ENCODE measurements at regions not wholly inside any gene's neighbourhood (a gene's known extent, or its start where the extent isn't known, plus 50 kb on each side); places are given as distances from the start of the nearest gene placed in this dataset.
"Not testable (repeated sequence)": the region's sequence is repeated elsewhere in the genome, so short reads cannot be mapped to it uniquely, and the experiment has no call there.

DNA sequence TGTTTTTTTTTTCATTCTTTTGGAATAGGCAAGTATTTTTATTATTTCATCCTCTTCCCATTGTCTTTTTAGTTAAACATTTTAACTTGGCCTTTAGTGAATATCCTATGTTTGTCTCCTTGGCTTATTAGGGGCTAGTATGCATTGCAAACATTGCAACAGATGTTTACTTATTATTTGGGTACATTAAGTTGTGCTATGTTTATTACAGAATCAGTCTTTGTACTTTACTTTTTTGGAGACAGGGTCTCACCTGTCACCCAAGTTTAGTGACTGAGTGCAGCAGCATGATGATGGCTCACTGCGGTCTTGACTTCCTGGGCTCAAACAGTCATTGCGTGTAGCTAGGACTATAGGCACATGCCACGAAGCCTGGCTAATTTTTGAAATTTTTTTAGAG, 51.1 kb upstream of the NUDT6 start:
- H3K4me1 ChIP-seq (ENCODE audit: control insufficient read depth, insufficient read depth, low read length): no peaks in the 10 kb centered on the region
- H3K27me3 ChIP-seq (ENCODE audit: control insufficient read depth, insufficient read depth, low read length): no peaks in the 10 kb centered on the region
- no peak overlapping the region for H3K9ac ChIP-seq (ENCODE audit: low read length)
- no peaks in the 10 kb centered on the region for H3K36me3 ChIP-seq (ENCODE audit: control insufficient read depth, insufficient read depth, low read length)
- no peak overlapping the region for H3K4me3 ChIP-seq (ENCODE audit: low read length)
- peaks cover 4% of the 10 kb centered on the region for H3K9me3 ChIP-seq (ENCODE audit: control insufficient read depth, low read length)

DNA sequence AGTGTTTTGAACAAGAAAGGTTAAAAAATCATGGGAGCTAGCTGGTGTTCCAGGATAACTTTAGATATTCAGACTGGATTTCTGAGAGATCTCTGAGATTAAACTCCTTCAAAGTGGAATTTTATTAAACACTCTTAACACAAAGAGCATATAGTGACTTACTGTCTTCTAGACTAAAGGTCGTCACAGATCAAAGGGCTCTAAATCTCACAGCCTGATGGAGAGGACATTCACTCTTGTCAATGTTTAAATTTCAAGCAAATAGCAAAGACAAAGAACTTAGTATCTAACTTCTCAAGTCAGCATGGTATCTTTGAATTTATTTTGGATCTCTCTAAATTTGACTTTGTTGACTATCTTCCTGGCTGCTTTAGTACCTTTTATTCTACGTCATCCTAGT, 53.7 kb upstream of the NUDT6 start:
- Histone ChIP-seq H3K9me3 (ENCODE audit: control insufficient read depth, low read length) (peaks cover 4% of the 10 kb centered on the region), H3K27me3 (ENCODE audit: control insufficient read depth, insufficient read depth, low read length) (no peaks in the 10 kb centered on the region), H3K36me3 (ENCODE audit: control insufficient read depth, insufficient read depth, low read length) (no peaks in the 10 kb centered on the region), H3K4me3 (ENCODE audit: low read length) (no peak overlapping the region), H3K9ac (ENCODE audit: low read length) (no peak overlapping the region), H3K4me1 (ENCODE audit: control insufficient read depth, insufficient read depth, low read length) (no peaks in the 10 kb centered on the region)

GRCh38 chr4:122977103-122977502, 54.7 kb upstream of the NUDT6 start:
- H3K9ac ChIP-seq (ENCODE audit: low read length): no peak overlapping the region
- H3K4me3 ChIP-seq (ENCODE audit: low read length): no peak overlapping the region
- no peaks in the 10 kb centered on the region for H3K36me3 ChIP-seq (ENCODE audit: control insufficient read depth, insufficient read depth, low read length)
- peaks cover 4% of the 10 kb centered on the region for H3K9me3 ChIP-seq (ENCODE audit: control insufficient read depth, low read length)
- H3K27me3 ChIP-seq (ENCODE audit: control insufficient read depth, insufficient read depth, low read length): no peaks in the 10 kb centered on the region
- H3K4me1 ChIP-seq (ENCODE audit: control insufficient read depth, insufficient read depth, low read length): no peaks in the 10 kb centered on the region

GRCh38 chr4:122978109-122978508, 55.7 kb upstream of the NUDT6 start:
- Histone ChIP-seq H3K4me3 (ENCODE audit: low read length) (no peak overlapping the region), H3K4me1 (ENCODE audit: control insufficient read depth, insufficient read depth, low read length) (no peaks in the 10 kb centered on the region), H3K27me3 (ENCODE audit: control insufficient read depth, insufficient read depth, low read length) (no peaks in the 10 kb centered on the region), H3K9me3 (ENCODE audit: control insufficient read depth, low read length) (peaks cover 4% of the 10 kb centered on the region), H3K9ac (ENCODE audit: low read length) (no peak overlapping the region), H3K36me3 (ENCODE audit: control insufficient read depth, insufficient read depth, low read length) (no peaks in the 10 kb centered on the region)

DNA sequence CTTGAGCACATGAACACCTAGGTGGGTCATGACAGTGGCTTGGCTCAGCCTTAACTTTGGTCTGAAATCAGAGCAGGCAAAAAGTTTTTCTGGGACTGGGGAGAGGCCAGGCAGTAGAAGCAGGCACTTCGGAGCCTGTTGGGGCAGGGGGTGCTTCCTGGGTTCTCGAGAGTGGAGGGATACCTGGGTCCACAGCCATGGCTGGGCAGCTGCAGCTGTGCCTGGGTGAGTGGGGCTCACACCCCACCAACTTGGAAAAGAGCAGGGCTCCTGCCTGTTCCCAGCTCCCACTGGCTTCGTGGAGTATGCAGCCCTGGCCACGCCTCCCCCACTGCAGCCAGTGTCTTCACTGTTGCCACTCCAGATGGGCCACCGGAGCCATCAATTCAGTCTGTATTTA, 56.4 kb upstream of the NUDT6 start:
- no peaks in the 10 kb centered on the region for H3K27me3 ChIP-seq (ENCODE audit: control insufficient read depth, insufficient read depth, low read length)
- H3K36me3 ChIP-seq (ENCODE audit: control insufficient read depth, insufficient read depth, low read length): no peaks in the 10 kb centered on the region
- no peak overlapping the region for H3K9ac ChIP-seq (ENCODE audit: low read length)
- no peaks in the 10 kb centered on the region for H3K4me1 ChIP-seq (ENCODE audit: control insufficient read depth, insufficient read depth, low read length)
- H3K4me3 ChIP-seq (ENCODE audit: low read length): no peak overlapping the region
- H3K9me3 ChIP-seq (ENCODE audit: control insufficient read depth, low read length): peaks cover 4% of the 10 kb centered on the region

- Histone ChIP-seq H3K9ac (ENCODE audit: low read length) (no peak overlapping the region), H3K4me3 (ENCODE audit: low read length) (no peak overlapping the region), H3K27me3 (ENCODE audit: control insufficient read depth, insufficient read depth, low read length) (no peaks in the 10 kb centered on the region), H3K9me3 (ENCODE audit: control insufficient read depth, low read length) (no peaks in the 10 kb centered on the region), H3K4me1 (ENCODE audit: control insufficient read depth, insufficient read depth, low read length) (no peaks in the 10 kb centered on the region), H3K36me3 (ENCODE audit: control insufficient read depth, insufficient read depth, low read length) (no peaks in the 10 kb centered on the region)
Observed at GRCh38 chr4:122980860-122981259, 58.5 kb upstream of the NUDT6 start.

DNA sequence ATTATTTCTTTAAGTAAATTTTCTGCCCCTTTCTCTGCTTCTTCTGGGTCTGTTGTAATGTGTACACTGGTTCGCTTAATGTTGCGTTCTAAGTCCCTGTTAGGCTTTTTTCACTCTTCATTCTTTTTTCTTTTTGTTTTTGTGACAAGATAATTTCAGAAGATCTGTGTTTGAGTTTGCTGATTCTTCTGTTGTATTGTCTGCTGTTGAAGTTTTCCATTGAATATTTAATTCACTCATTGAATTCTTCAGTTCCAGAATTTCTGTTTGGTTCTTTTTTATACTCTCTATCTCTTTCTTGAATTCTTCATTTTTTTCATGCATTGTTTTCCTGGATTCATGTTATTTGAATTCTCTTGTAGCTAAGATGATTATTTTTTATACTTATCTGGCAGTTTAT, 66.3 kb upstream of the NUDT6 start:
- Histone ChIP-seq H3K9me3 (ENCODE audit: control insufficient read depth, low read length) (no peaks in the 10 kb centered on the region), H3K4me1 (ENCODE audit: control insufficient read depth, insufficient read depth, low read length) (no peaks in the 10 kb centered on the region), H3K9ac (ENCODE audit: low read length) (no peak overlapping the region), H3K36me3 (ENCODE audit: control insufficient read depth, insufficient read depth, low read length) (no peaks in the 10 kb centered on the region), H3K4me3 (ENCODE audit: low read length) (no peak overlapping the region), H3K27me3 (ENCODE audit: control insufficient read depth, insufficient read depth, low read length) (no peaks in the 10 kb centered on the region)

DNA sequence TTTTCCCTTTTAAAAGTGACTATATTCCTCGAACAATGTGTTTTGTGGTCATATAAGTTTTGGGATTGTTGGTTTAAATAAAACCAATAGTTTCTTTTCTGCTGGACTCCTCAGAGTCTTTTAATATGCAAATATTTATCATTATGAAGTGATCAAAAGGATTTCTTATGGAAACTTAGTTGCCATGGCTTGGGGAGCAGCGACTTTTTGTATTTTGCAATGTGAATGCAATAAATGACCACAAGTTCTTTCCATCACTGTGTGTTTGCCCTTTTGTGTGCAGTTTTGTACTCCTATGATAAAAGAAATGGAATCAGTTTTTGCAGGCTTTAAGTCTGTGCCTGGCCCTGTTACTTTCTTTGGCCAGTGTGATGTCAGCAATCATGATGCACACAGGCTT, 68.5 kb upstream of the NUDT6 start:
- H3K27me3 ChIP-seq (ENCODE audit: control insufficient read depth, insufficient read depth, low read length): no peaks in the 10 kb centered on the region
- H3K4me3 ChIP-seq (ENCODE audit: low read length): no peak overlapping the region
- no peaks in the 10 kb centered on the region for H3K36me3 ChIP-seq (ENCODE audit: control insufficient read depth, insufficient read depth, low read length)
- no peak overlapping the region for H3K9ac ChIP-seq (ENCODE audit: low read length)
- H3K4me1 ChIP-seq (ENCODE audit: control insufficient read depth, insufficient read depth, low read length): no peaks in the 10 kb centered on the region
- no peaks in the 10 kb centered on the region for H3K9me3 ChIP-seq (ENCODE audit: control insufficient read depth, low read length)

- H3K4me3 ChIP-seq (ENCODE audit: low read length): no peak overlapping the region
- H3K27me3 ChIP-seq (ENCODE audit: control insufficient read depth, insufficient read depth, low read length): no peaks in the 10 kb centered on the region
- no peaks in the 10 kb centered on the region for H3K9me3 ChIP-seq (ENCODE audit: control insufficient read depth, low read length)
- H3K4me1 ChIP-seq (ENCODE audit: control insufficient read depth, insufficient read depth, low read length): no peaks in the 10 kb centered on the region
- no peak overlapping the region for H3K9ac ChIP-seq (ENCODE audit: low read length)
- no peaks in the 10 kb centered on the region for H3K36me3 ChIP-seq (ENCODE audit: control insufficient read depth, insufficient read depth, low read length)
Observed at GRCh38 chr4:122992057-122992456, 69.7 kb upstream of the NUDT6 start.

GRCh38 chr4:122992641-122993040, 70.2 kb upstream of the NUDT6 start:
- Histone ChIP-seq H3K9me3 (ENCODE audit: control insufficient read depth, low read length) (no peaks in the 10 kb centered on the region), H3K36me3 (ENCODE audit: control insufficient read depth, insufficient read depth, low read length) (no peaks in the 10 kb centered on the region), H3K4me1 (ENCODE audit: control insufficient read depth, insufficient read depth, low read length) (no peaks in the 10 kb centered on the region), H3K27me3 (ENCODE audit: control insufficient read depth, insufficient read depth, low read length) (no peaks in the 10 kb centered on the region), H3K4me3 (ENCODE audit: low read length) (no peak overlapping the region), H3K9ac (ENCODE audit: low read length) (no peak overlapping the region)

DNA sequence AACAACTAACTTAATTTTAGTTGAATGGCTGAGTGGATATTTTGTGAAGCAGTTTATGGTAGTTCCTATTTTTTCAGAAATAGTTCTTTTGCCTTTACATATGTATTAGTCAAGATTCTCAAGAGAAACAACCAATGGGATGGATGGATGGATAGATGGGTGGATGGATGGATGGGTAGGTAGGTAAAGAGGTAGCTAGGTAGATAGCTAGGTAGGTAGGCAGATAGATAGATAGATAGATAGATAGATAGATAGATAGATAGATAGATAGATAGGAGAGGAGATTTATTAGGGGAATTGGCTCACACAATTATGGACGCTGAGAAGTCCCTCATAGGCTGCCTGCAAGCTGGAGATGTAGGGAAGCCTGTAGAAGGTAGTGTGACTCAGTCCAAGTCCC, 74.0 kb upstream of the NUDT6 start:
- no peaks in the 10 kb centered on the region for H3K36me3 ChIP-seq (ENCODE audit: control insufficient read depth, insufficient read depth, low read length)
- H3K9me3 ChIP-seq (ENCODE audit: control insufficient read depth, low read length): no peaks in the 10 kb centered on the region
- H3K9ac ChIP-seq (ENCODE audit: low read length): no peak overlapping the region
- H3K4me1 ChIP-seq (ENCODE audit: control insufficient read depth, insufficient read depth, low read length): no peaks in the 10 kb centered on the region
- H3K27me3 ChIP-seq (ENCODE audit: control insufficient read depth, insufficient read depth, low read length): no peaks in the 10 kb centered on the region
- H3K4me3 ChIP-seq (ENCODE audit: low read length): no peak overlapping the region

GRCh38 chr4:122997463-122998101, 75.2 kb upstream of the NUDT6 start:
- Histone ChIP-seq H3K27me3 (ENCODE audit: control insufficient read depth, insufficient read depth, low read length) (no peaks in the 10 kb centered on the region), H3K9me3 (ENCODE audit: control insufficient read depth, low read length) (no peaks in the 10 kb centered on the region), H3K36me3 (ENCODE audit: control insufficient read depth, insufficient read depth, low read length) (no peaks in the 10 kb centered on the region), H3K4me3 (ENCODE audit: low read length) (no peak overlapping the region), H3K4me1 (ENCODE audit: control insufficient read depth, insufficient read depth, low read length) (no peaks in the 10 kb centered on the region), H3K9ac (ENCODE audit: low read length) (no peak overlapping the region)

GRCh38 chr4:123004079-123004478, 81.7 kb upstream of the NUDT6 start:
- not testable (repeated sequence) for H3K4me3 ChIP-seq (ENCODE audit: low read length); H3K9ac ChIP-seq (ENCODE audit: low read length); H3K9me3 ChIP-seq (ENCODE audit: control insufficient read depth, low read length); H3K27me3 ChIP-seq (ENCODE audit: control insufficient read depth, insufficient read depth, low read length); H3K36me3 ChIP-seq (ENCODE audit: control insufficient read depth, insufficient read depth, low read length); H3K4me1 ChIP-seq (ENCODE audit: control insufficient read depth, insufficient read depth, low read length)

Measured in mucosa of stomach (tissue), 1 donor.